HCT116 (cell line): ENCODE measurements at regions not wholly inside any gene's neighbourhood (a gene's known extent, or its start where the extent isn't known, plus 50 kb on each side); places are given as distances from the start of the nearest gene placed in this dataset.
"Not testable (repeated sequence)": the region's sequence is repeated elsewhere in the genome, so short reads cannot be mapped to it uniquely, and the experiment has no call there.

ENCODE experiments used
- ATF3 ChIP-seq: IDR thresholded peaks from 2 replicates; pipeline ENCODE4 v1.6.1; 2012
- EGR1 ChIP-seq: IDR thresholded peaks from 2 replicates; pipeline ENCODE4 v1.6.1; 2012; ENCODE audit warnings: low read depth
- EZH2 ChIP-seq: fragments of 200-600 bp; sonication (generic); IDR thresholded peaks from 2 replicates; pipeline ENCODE4 v1.6.1; 2017; ENCODE audit warnings: antibody characterized with exemption, mixed run types
- POLR2A ChIP-seq: IDR thresholded peaks from 2 replicates; pipeline ENCODE4 v1.7.0; 2011; ENCODE audit warnings: borderline replicate concordance; ENCODE audit not compliant: insufficient read depth, insufficient read length; ENCODE audit errors: extremely low read depth
- SIN3A ChIP-seq: IDR thresholded peaks from 2 replicates; pipeline ENCODE4 v1.6.1; 2012; ENCODE audit warnings: low read depth
- ZNF274 ChIP-seq: fragments of 200-500 bp; sonication (Bioruptor generic); IDR thresholded peaks from 2 replicates; pipeline ENCODE4 v1.6.1; 2014; ENCODE audit warnings: mild to moderate bottlenecking, low read depth, low read length, inconsistent platforms
- TF ChIP-seq, protein P1 (sequence below), 3 experiments: fragments of 200-600 bp in 1 of 3; sonication (generic) in 1 of 3; IDR thresholded peaks in 2 of 3; conservative IDR thresholded peaks in 1 of 3; 2 replicates each; pipeline ENCODE4 v1.5.1; 2012 to 2017; ENCODE audit warnings: low read depth in 2 of 3, low read length in 2 of 3, antibody characterized with exemption in 1 of 3, borderline replicate concordance in 1 of 3, control low read depth in 1 of 3, mild to moderate bottlenecking in 1 of 3, mixed read lengths in 1 of 3, mixed run types in 1 of 3, moderate library complexity in 1 of 3; ENCODE audit not compliant: insufficient read depth in 1 of 3
- TF ChIP-seq, protein P2 (sequence below): IDR thresholded peaks from 2 replicates; pipeline ENCODE4 v1.6.1; 2012
- TF ChIP-seq, protein P3 (sequence below): IDR thresholded peaks from 2 replicates; pipeline ENCODE4 v1.6.1; 2012; ENCODE audit warnings: low read depth

GRCh38 chr15:21774760-21775159 lies 102.8 kb downstream of the POTEB start:
- TF ChIP-seq ZNF274, ATF3, EZH2, EGR1, POLR2A, SIN3A: not testable (repeated sequence)
- TF ChIP-seq, protein P1, sequence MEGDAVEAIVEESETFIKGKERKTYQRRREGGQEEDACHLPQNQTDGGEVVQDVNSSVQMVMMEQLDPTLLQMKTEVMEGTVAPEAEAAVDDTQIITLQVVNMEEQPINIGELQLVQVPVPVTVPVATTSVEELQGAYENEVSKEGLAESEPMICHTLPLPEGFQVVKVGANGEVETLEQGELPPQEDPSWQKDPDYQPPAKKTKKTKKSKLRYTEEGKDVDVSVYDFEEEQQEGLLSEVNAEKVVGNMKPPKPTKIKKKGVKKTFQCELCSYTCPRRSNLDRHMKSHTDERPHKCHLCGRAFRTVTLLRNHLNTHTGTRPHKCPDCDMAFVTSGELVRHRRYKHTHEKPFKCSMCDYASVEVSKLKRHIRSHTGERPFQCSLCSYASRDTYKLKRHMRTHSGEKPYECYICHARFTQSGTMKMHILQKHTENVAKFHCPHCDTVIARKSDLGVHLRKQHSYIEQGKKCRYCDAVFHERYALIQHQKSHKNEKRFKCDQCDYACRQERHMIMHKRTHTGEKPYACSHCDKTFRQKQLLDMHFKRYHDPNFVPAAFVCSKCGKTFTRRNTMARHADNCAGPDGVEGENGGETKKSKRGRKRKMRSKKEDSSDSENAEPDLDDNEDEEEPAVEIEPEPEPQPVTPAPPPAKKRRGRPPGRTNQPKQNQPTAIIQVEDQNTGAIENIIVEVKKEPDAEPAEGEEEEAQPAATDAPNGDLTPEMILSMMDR (IDR thresholded peaks at IDR 0.05 in 2 of 3, conservative IDR thresholded peaks at IDR 0.05 in 1 of 3; ENCODE audit: borderline replicate concordance in 1 of 3, insufficient read depth in 1 of 3, low read depth in 2 of 3, low read length in 2 of 3) = not testable (repeated sequence)
- TF ChIP-seq, protein P2, sequence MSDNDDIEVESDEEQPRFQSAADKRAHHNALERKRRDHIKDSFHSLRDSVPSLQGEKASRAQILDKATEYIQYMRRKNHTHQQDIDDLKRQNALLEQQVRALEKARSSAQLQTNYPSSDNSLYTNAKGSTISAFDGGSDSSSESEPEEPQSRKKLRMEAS = not testable (repeated sequence)
- TF ChIP-seq, protein P3, sequence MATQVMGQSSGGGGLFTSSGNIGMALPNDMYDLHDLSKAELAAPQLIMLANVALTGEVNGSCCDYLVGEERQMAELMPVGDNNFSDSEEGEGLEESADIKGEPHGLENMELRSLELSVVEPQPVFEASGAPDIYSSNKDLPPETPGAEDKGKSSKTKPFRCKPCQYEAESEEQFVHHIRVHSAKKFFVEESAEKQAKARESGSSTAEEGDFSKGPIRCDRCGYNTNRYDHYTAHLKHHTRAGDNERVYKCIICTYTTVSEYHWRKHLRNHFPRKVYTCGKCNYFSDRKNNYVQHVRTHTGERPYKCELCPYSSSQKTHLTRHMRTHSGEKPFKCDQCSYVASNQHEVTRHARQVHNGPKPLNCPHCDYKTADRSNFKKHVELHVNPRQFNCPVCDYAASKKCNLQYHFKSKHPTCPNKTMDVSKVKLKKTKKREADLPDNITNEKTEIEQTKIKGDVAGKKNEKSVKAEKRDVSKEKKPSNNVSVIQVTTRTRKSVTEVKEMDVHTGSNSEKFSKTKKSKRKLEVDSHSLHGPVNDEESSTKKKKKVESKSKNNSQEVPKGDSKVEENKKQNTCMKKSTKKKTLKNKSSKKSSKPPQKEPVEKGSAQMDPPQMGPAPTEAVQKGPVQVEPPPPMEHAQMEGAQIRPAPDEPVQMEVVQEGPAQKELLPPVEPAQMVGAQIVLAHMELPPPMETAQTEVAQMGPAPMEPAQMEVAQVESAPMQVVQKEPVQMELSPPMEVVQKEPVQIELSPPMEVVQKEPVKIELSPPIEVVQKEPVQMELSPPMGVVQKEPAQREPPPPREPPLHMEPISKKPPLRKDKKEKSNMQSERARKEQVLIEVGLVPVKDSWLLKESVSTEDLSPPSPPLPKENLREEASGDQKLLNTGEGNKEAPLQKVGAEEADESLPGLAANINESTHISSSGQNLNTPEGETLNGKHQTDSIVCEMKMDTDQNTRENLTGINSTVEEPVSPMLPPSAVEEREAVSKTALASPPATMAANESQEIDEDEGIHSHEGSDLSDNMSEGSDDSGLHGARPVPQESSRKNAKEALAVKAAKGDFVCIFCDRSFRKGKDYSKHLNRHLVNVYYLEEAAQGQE = not testable (repeated sequence)
